Fibroblast of mammary gland (primary cell): ENCODE measurements at regions not wholly inside any gene's neighbourhood (a gene's known extent, or its start where the extent isn't known, plus 50 kb on each side); places are given as distances from the start of the nearest gene placed in this dataset.

Experiments used
- DNase-seq: peaks from one replicate; pipeline ENCODE4 v3.0.0-alpha.2; 2010; ENCODE audit warnings: low read depth
- H3K4me3 ChIP-seq: 2 replicates; pipeline ENCODE4 v1.5.1; 2011; ENCODE audit warnings: low read depth, mild to moderate bottlenecking, low read length, moderate library complexity; ENCODE audit not compliant: control insufficient read depth
- CTCF ChIP-seq: conservative IDR thresholded peaks from 2 replicates; pipeline ENCODE4 v1.5.1; 2011; ENCODE audit warnings: low read depth, low read length, inconsistent platforms; ENCODE audit not compliant: control insufficient read depth, insufficient read depth

GRCh38 chr13:85619321-85619720, 179.9 kb downstream of the SLITRK6 start:
- no peak overlapping the region for H3K4me3 ChIP-seq
- no peak for TF ChIP-seq CTCF
- DNase-seq = no peak

GRCh38 chr13:85618521-85618920, 180.7 kb downstream of the SLITRK6 start:
- no peak overlapping the region for H3K4me3 ChIP-seq
- no peak for DNase-seq
- TF ChIP-seq CTCF = no peak

DNA sequence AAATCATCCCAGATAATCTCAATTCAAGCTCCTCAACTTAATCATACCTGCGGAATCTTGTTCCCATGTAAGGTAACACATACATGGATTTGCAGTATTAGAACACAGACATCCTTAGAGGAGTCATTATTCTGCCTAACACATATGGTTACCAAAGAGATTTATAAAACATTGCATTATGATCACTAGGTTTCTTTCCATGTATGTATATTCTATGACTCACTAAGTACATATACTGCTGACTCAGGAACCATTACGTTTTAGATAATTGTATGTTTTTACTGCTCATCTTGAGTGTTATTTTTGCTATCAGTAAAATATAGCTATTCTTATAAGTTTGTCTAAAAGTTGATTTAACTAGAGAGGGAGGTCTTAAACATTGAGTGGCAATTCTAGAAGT, 182.9 kb downstream of the SLITRK6 start:
- DNase-seq = no peak

GRCh38 chr13:85615031-85615430, 184.2 kb downstream of the SLITRK6 start:
- no peak for DNase-seq
- H3K4me3 ChIP-seq = no peak overlapping the region
- no peak for TF ChIP-seq CTCF

More for the DNA sequence above, 182.9 kb downstream of the SLITRK6 start:
- TF ChIP-seq CTCF = no peak
- no peak overlapping the region for H3K4me3 ChIP-seq

- H3K4me3 ChIP-seq = no peak overlapping the region
- DNase-seq = no peak
Measured at GRCh38 chr13:85610024-85610423, 189.2 kb downstream of the SLITRK6 start.

DNA sequence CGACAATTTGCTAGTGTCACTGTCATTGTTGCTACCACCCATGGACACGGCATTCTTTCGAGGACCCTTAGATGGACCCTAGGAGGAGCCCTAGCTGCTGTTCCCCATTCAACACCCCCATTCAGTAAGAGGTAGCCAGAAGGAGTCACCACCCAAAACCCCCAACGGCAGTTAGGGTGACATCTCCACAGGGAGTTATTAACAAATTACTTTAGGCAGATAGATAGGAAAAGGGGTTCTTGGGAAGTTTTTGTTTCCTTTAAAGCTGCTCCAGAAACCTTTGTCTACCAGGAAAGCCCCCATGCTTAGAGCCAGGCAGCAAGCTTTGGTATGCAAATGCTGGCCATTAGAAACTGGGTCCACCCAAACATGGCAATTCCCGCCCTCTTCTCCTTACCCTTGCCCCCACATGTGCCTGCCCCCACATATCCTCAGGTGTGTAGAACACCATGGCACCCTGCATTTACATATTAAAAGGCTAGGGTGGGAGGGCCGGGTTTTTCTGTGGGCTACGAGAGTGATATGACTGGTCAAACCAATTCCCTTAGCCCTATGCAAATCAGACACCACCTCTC, 190.9 kb downstream of the SLITRK6 start:
- H3K4me3 ChIP-seq = no peak overlapping the region
- TF ChIP-seq CTCF = no peak
- no peak for DNase-seq

More at GRCh38 chr13:85610024-85610423, 189.2 kb downstream of the SLITRK6 start:
- no peak for TF ChIP-seq CTCF

DNA sequence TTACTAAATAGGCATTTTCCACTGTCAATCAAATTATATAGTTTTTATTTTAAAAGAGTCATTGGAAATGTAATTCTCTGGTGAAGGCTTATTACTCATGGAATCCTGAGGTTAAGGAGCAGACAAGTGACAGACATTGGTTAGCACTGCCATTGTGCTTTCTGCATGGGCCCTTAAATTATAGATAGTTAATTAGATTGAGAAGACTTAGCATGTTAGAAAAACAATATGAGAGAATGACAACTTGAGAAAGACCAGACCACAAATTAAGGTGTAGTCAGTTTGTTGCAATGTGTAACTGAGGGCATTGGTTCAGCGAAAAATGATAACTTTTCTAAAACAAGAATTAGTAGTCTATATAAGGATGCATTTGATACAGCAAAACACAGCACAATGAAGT, 195.5 kb downstream of the SLITRK6 start:
- no peak for DNase-seq
- TF ChIP-seq CTCF = no peak
- no peak overlapping the region for H3K4me3 ChIP-seq
